ENCODE measurements at regions not wholly inside any gene's neighbourhood (a gene's known extent, or its start where the extent isn't known, plus 50 kb on each side); places are given as distances from the start of the nearest gene placed in this dataset.

GRCh38 chr21:35138665-35139381 is 89.7 kb upstream of the RUNX1 start:
- DNase-seq: no peak

- no peak for DNase-seq
Measured at GRCh38 chr21:35136586-35137219, 87.6 kb upstream of the RUNX1 start.

GRCh38 chr21:35136106-35136505 is 87.0 kb upstream of the RUNX1 start:
- DNase-seq: no peak

GRCh38 chr21:35135481-35135880 is 86.4 kb upstream of the RUNX1 start:
- no peak for DNase-seq

- no peak for DNase-seq
Measured at GRCh38 chr21:35134309-35134708, 85.2 kb upstream of the RUNX1 start.

- no peak for DNase-seq
Measured at GRCh38 chr21:35128536-35128935, 79.4 kb upstream of the RUNX1 start.

GRCh38 chr21:35127851-35128250 is 78.7 kb upstream of the RUNX1 start:
- no peak for DNase-seq

- DNase-seq: no peak
Measured at GRCh38 chr21:35127026-35127425, 77.9 kb upstream of the RUNX1 start.

- DNase-seq: no peak
Measured at GRCh38 chr21:35120631-35121180, 71.6 kb upstream of the RUNX1 start.

GRCh38 chr21:35119501-35120047 is 70.5 kb upstream of the RUNX1 start:
- no peak for DNase-seq

- no peak for DNase-seq
Measured at GRCh38 chr21:35116777-35117176, 67.7 kb upstream of the RUNX1 start.

- no peak for DNase-seq
Measured at GRCh38 chr21:35113064-35113463, 64.0 kb upstream of the RUNX1 start.

GRCh38 chr21:35111321-35111930 is 62.3 kb upstream of the RUNX1 start:
- no peak for DNase-seq

- DNase-seq: no peak
Measured at GRCh38 chr21:35108887-35109286, 59.8 kb upstream of the RUNX1 start.

GRCh38 chr21:35107520-35107919 is 58.4 kb upstream of the RUNX1 start:
- DNase-seq: no peak

- DNase-seq: no peak
Measured at GRCh38 chr21:35106246-35106835, 57.2 kb upstream of the RUNX1 start.

GRCh38 chr21:35102488-35103371 is 53.6 kb upstream of the RUNX1 start:
- no peak for DNase-seq

GRCh38 chr21:35100349-35100811 is 51.3 kb upstream of the RUNX1 start:
- no peak for DNase-seq

GRCh38 chr21:35099310-35099709 is 50.2 kb upstream of the RUNX1 start:
- no peak for DNase-seq

All from NCI-H446 (cell line).